ENCODE measurements at regions not wholly inside any gene's neighbourhood (a gene's known extent, or its start where the extent isn't known, plus 50 kb on each side); places are given as distances from the start of the nearest gene placed in this dataset.

- H3K27ac ChIP-seq: no peak overlapping the region
- no peak for TF ChIP-seq ZFX (IDR thresholded peaks at IDR 0.05; ENCODE audit: borderline replicate concordance)
- TF ChIP-seq, protein P1, sequence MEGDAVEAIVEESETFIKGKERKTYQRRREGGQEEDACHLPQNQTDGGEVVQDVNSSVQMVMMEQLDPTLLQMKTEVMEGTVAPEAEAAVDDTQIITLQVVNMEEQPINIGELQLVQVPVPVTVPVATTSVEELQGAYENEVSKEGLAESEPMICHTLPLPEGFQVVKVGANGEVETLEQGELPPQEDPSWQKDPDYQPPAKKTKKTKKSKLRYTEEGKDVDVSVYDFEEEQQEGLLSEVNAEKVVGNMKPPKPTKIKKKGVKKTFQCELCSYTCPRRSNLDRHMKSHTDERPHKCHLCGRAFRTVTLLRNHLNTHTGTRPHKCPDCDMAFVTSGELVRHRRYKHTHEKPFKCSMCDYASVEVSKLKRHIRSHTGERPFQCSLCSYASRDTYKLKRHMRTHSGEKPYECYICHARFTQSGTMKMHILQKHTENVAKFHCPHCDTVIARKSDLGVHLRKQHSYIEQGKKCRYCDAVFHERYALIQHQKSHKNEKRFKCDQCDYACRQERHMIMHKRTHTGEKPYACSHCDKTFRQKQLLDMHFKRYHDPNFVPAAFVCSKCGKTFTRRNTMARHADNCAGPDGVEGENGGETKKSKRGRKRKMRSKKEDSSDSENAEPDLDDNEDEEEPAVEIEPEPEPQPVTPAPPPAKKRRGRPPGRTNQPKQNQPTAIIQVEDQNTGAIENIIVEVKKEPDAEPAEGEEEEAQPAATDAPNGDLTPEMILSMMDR (IDR thresholded peaks at IDR 0.05): no peak
Observed at GRCh38 chr6:24987446-24988115, 51.8 kb upstream of the RIPOR2 start.

DNA sequence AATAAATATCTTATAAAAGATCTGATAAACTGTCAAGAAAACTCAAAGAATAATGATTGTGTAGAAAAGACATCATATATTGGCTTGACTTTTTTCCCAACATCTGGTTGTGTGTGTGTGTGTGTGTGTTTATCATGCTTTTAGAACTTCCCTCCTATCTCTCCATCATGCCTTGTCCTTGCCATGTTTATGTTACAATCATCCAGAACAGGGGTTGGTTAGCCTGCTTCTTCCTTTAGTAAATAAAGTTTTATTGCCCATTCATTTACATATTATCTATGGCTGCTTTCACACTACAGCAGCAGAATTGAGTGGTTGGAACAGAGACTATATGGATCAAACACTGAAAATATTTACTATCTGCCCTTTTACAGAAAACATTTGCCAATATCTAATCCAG, 52.8 kb upstream of the RIPOR2 start:
- TF ChIP-seq ZFX (IDR thresholded peaks at IDR 0.05; ENCODE audit: borderline replicate concordance): no peak
- TF ChIP-seq, protein P1 (IDR thresholded peaks at IDR 0.05): no peak

GRCh38 chr6:24990236-24990845, 54.6 kb upstream of the RIPOR2 start:
- TF ChIP-seq ZFX (IDR thresholded peaks at IDR 0.05; ENCODE audit: borderline replicate concordance): no peak
- TF ChIP-seq, protein P1 (IDR thresholded peaks at IDR 0.05): no peak
- no peak overlapping the region for H3K27ac ChIP-seq

More for the DNA sequence above, 52.8 kb upstream of the RIPOR2 start:
- H3K27ac ChIP-seq: no peak overlapping the region

DNA sequence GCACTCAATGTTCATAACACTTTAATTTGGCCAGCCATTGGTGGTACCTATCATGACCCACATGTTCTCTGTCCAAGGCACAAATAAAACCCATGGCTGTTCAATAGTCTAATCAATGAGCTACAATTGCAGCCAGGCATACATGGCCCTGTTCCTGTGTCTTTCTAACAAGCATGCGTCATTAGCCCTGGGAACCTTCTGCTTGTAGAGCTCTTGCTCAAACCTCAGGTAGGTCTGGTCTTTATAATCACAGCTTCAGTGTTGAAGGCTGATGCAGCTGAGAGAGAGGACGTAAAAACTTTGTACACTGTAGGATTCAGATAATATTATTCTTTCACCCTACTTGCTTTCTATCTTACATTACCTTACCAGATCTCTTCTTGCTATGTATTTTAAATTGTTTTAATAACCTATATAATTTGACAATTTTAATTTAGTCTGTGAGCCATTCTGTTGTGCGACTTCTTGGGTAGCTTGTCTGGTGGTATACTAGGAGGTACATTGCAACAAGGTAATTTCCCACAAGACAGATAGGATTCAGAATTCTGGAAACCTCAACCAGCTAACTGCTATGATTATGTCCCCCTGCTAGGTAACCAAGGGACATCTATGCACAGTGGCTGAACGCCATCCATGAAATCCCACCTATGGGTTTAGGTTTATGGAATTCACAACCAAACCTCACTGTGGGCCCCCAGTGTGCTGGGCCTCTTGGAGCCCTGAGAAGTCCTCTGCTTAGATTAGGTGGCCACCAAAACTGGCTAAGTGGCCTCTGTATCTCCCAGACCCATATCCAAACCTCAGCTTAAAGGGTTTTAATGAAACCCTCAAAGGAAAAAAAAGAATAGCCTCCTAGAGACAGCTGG, 55.4 kb upstream of the RIPOR2 start:
- no peak for TF ChIP-seq ZFX (IDR thresholded peaks at IDR 0.05; ENCODE audit: borderline replicate concordance)
- TF ChIP-seq, protein P1 (IDR thresholded peaks at IDR 0.05): no peak
- no peak overlapping the region for H3K27ac ChIP-seq

DNA sequence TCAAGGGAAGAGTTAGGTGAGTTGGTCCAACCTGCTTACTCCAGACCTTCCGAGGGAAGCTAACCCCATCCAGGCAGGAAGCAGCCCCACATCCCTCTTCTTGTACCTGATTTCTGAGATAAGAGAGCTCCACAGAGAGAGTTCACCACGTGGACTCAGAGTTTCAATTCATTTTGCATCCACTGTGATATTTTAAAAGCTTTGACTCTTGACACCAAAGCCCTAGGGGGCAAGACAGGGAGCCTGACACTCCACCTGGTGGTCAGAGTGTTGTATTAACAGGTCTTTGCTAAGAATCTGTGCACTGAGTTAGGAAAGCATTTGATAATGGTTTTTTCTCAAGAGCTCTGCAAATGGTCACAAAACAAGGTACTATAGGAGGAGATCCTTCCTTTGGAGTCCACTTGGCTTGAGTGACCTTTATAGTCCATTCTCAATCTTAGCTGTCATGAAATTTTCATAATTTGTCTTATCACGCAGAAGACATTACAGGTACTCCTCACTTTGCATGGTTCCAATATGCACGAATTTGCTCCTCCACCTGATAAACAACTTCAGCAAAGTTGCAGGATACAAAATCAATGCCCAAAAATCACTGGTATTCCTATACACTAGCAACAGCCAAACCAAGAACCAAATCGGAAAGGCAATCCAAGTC, 56.2 kb upstream of the RIPOR2 start:
- H3K27ac ChIP-seq: no peak overlapping the region
- TF ChIP-seq, protein P1 (IDR thresholded peaks at IDR 0.05): peak; percentile 87
- TF ChIP-seq ZFX (IDR thresholded peaks at IDR 0.05; ENCODE audit: borderline replicate concordance): no peak

GRCh38 chr6:24994812-24995211, 59.1 kb upstream of the RIPOR2 start:
- H3K27ac ChIP-seq: no peak overlapping the region
- no peak for TF ChIP-seq ZFX (IDR thresholded peaks at IDR 0.05; ENCODE audit: borderline replicate concordance)
- TF ChIP-seq, protein P1 (IDR thresholded peaks at IDR 0.05): no peak
